Endothelial cell of umbilical vein (primary cell): ENCODE measurements at regions not wholly inside any gene's neighbourhood (a gene's known extent, or its start where the extent isn't known, plus 50 kb on each side); places are given as distances from the start of the nearest gene placed in this dataset.

Source experiments
- BruUV-seq: library from RNA; stranded (reverse); fragments of 400-500 nt; replicated peaks from 2 replicates; lab custom pipeline; 2021; lab: Mats Ljungman, UMichigan
- CTCF ChIA-PET: fragments of 300-600, 350-600 bp; sonication (Branson Sonifier 250); formaldehyde crosslinking; loops from one replicate; lab custom pipeline; 2021; ENCODE audit warnings: antibody characterized with exemption, inconsistent platforms; lab: Charles Lee
- POLR2A ChIA-PET: fragments of 300-600, 350-600 bp; sonication (Branson Sonifier 250); formaldehyde crosslinking; loops from one replicate; lab custom pipeline; 2021; ENCODE audit warnings: antibody characterized with exemption, inconsistent platforms; lab: Charles Lee
- DNase-seq: peaks from one replicate; pipeline ENCODE4 v3.0.0-alpha.2; 2011; ENCODE audit warnings: low read depth, low spot score
- FAIRE-seq: peaks from 2 replicates; lab custom pipeline; 2011; peaks lifted over from hg19 to GRCh38; lab: Jason Lieb, UNC
- H2AFZ ChIP-seq: 2 replicates; pipeline ENCODE4 v1.6.0; 2012; ENCODE audit warnings: low read depth, low read length, control low read depth, inconsistent platforms
- H3K27ac ChIP-seq: 2 replicates; pipeline ENCODE4 v1.5.1; 2011; ENCODE audit warnings: low read depth, mild to moderate bottlenecking, control low read depth, low read length, moderate library complexity; ENCODE audit not compliant: insufficient read depth
- H3K27me3 ChIP-seq, 2 experiments: 2 replicates each; pipeline versions ENCODE4 v1.6.0 to v1.6.1; 2011; ENCODE audit warnings: low read length in 2 of 2, mixed read lengths in 1 of 2; ENCODE audit not compliant: control insufficient read depth in 2 of 2, insufficient read depth in 2 of 2
- H3K36me3 ChIP-seq, 2 experiments: 2 replicates in 1 of 2; 3 replicates in 1 of 2; pipeline ENCODE4 v1.5.1; 2011; ENCODE audit warnings: low read length in 2 of 2, mild to moderate bottlenecking in 1 of 2, moderate library complexity in 1 of 2; ENCODE audit not compliant: control insufficient read depth in 2 of 2, insufficient read depth in 2 of 2; ENCODE audit errors: extremely low read depth in 1 of 2
- H3K4me1 ChIP-seq: 3 replicates; pipeline ENCODE4 v1.5.1; 2011; ENCODE audit warnings: mild to moderate bottlenecking, low read length; ENCODE audit not compliant: control insufficient read depth, insufficient read depth; ENCODE audit errors: extremely low read depth
- H3K4me2 ChIP-seq: 2 replicates; pipeline ENCODE4 v1.6.1; 2011; ENCODE audit warnings: low read length, control low read depth, mixed read lengths; ENCODE audit not compliant: insufficient read depth
- H3K4me3 ChIP-seq, 3 experiments: fragments of 200-600 bp in 1 of 3; sonication (generic), shearing (Covaris generic) in 1 of 3; replicated peaks in 1 of 3; 2 replicates each; pipeline ENCODE4 v1.5.1; 2011 to 2016; ENCODE audit warnings: control low read depth in 3 of 3, low read length in 3 of 3, mild to moderate bottlenecking in 2 of 3, inconsistent platforms in 1 of 3, low read depth in 1 of 3, moderate library complexity in 1 of 3; ENCODE audit not compliant: insufficient read depth in 1 of 3
- H3K79me2 ChIP-seq: 2 replicates; pipeline ENCODE4 v1.6.0; 2012; ENCODE audit warnings: low read length, inconsistent platforms; ENCODE audit not compliant: control insufficient read depth, insufficient read depth
- H3K9ac ChIP-seq: replicated peaks from 2 replicates; pipeline ENCODE3; 2011; ENCODE audit warnings: low read length, control low read depth; ENCODE audit not compliant: insufficient read depth; ENCODE audit errors: extremely low read depth
- H3K9me1 ChIP-seq: replicated peaks from 3 replicates; pipeline ENCODE4 v1.6.0; 2011; ENCODE audit warnings: mild to moderate bottlenecking, low read length; ENCODE audit not compliant: control insufficient read depth, insufficient read depth; ENCODE audit errors: extremely low read depth
- H3K9me3 ChIP-seq: replicated peaks from 2 replicates; pipeline ENCODE4 v1.5.1; 2012; ENCODE audit warnings: low read length, inconsistent platforms; ENCODE audit not compliant: control insufficient read depth, insufficient read depth
- H4K20me1 ChIP-seq: replicated peaks from 2 replicates; pipeline ENCODE3; 2011; ENCODE audit warnings: mild to moderate bottlenecking, low read length; ENCODE audit not compliant: control insufficient read depth, insufficient read depth; ENCODE audit errors: extremely low read depth
- CTCF ChIP-seq, 2 donors: IDR thresholded peaks; 1 replicate in 1 of 2; 2 replicates in 1 of 2; pipeline ENCODE4 v1.5.1; 2011; ENCODE audit warnings: low read length in 2 of 2, mild to moderate bottlenecking in 2 of 2, moderate library complexity in 2 of 2, control low read depth in 1 of 2, inconsistent platforms in 1 of 2, low read depth in 1 of 2; ENCODE audit not compliant: insufficient read depth in 1 of 2; ENCODE audit errors: extremely low read depth in 1 of 2
- EZH2 ChIP-seq: IDR thresholded peaks from 2 replicates; pipeline ENCODE4 v1.6.1; 2012; ENCODE audit warnings: borderline replicate concordance, low read depth, mild to moderate bottlenecking, moderate library complexity, low read length, inconsistent platforms; ENCODE audit not compliant: severe bottlenecking
- FOS ChIP-seq: IDR thresholded peaks from 2 replicates; pipeline ENCODE4 v1.6.1; 2011; ENCODE audit warnings: mild to moderate bottlenecking, low read length, moderate library complexity, borderline replicate concordance; ENCODE audit not compliant: insufficient read depth
- GATA2 ChIP-seq: IDR thresholded peaks from 2 replicates; pipeline ENCODE4 v1.7.0; 2011; ENCODE audit warnings: low read depth, mild to moderate bottlenecking, moderate library complexity, mixed read lengths, low read length; ENCODE audit not compliant: insufficient read length, insufficient read depth
- JUN ChIP-seq: IDR thresholded peaks from 2 replicates; pipeline ENCODE4 v1.6.1; 2011; ENCODE audit warnings: borderline replicate concordance, low read depth; ENCODE audit not compliant: insufficient read length, insufficient read depth
- MAX ChIP-seq: IDR thresholded peaks from 2 replicates; pipeline ENCODE4 v1.6.1; 2011; ENCODE audit not compliant: insufficient read depth, insufficient read length
- MYC ChIP-seq: IDR thresholded peaks from one replicate; pipeline ENCODE4 v1.6.1; 2011; ENCODE audit warnings: mild to moderate bottlenecking, low read depth, low read length
- POLR2A ChIP-seq: IDR thresholded peaks from 2 replicates; pipeline ENCODE4 v1.6.1; 2012; ENCODE audit warnings: low read depth, mild to moderate bottlenecking, control low read depth, low read length
- POLR2AphosphoS5 ChIP-seq: IDR thresholded peaks from 2 replicates; pipeline ENCODE4 v1.6.1; 2012; ENCODE audit warnings: low read depth, mild to moderate bottlenecking, control low read depth, low read length, moderate library complexity; ENCODE audit not compliant: insufficient read depth
- dilution Hi-C: fragments of 300-500 bp; cut with MboI; formaldehyde crosslinking; loops from one replicate; pipeline ENCODE4 v1.15.0; 2019; ENCODE audit warnings: low sequenced_read_pairs; ENCODE audit not compliant: extremely low pct_ligation_motif_present
- intact Hi-C: fragments of 100-400 bp; cut with micrococcal nuclease; formaldehyde crosslinking; loops from one replicate; pipeline ENCODE4 v1.10.0; 2022

- no peaks in the 10 kb centered on the region for H3K79me2 ChIP-seq
- CTCF ChIA-PET, result no interaction called here
- no peak overlapping the region for H3K27ac ChIP-seq
- no peaks in the 10 kb centered on the region for H3K4me1 ChIP-seq
- no peaks in the 10 kb centered on the region for H3K9me3 ChIP-seq
- no peak overlapping the region for H3K4me3 ChIP-seq
- H3K4me2 ChIP-seq, result no peak overlapping the region
- H3K27me3 ChIP-seq, result no peaks in the 10 kb centered on the region
- no peak for TF ChIP-seq MAX
- TF ChIP-seq FOS, result no peak
- no peak for TF ChIP-seq GATA2
- no peak for TF ChIP-seq POLR2A
- TF ChIP-seq JUN, result no peak
- no peak for TF ChIP-seq POLR2AphosphoS5
- no peak for TF ChIP-seq CTCF (IDR thresholded peaks at IDR 0.05; ENCODE audit: extremely low read depth in 1 of 2, insufficient read depth in 1 of 2, low read depth in 1 of 2, low read length in 2 of 2)
- no peak for TF ChIP-seq MYC
- no peak for TF ChIP-seq EZH2
- H4K20me1 ChIP-seq, result no peaks in the 10 kb centered on the region
- DNase-seq (no peak), FAIRE-seq (no peak)
- intact Hi-C loops, result no loop called here
- H2AFZ ChIP-seq, result no peak overlapping the region
- H3K36me3 ChIP-seq, result no peaks in the 10 kb centered on the region
- POLR2A ChIA-PET, result no interaction called here
- BruUV-seq, result no TSS peak
- H3K9me1 ChIP-seq, result no peaks in the 10 kb centered on the region
- dilution Hi-C loops, result no loop called here
- H3K9ac ChIP-seq, result no peak overlapping the region
These were observed 2233.4 kb downstream of the ARAP2 start for GRCh38 chr4:34010751-34011519.
